ENCODE measurements at regions not wholly inside any gene's neighbourhood (a gene's known extent, or its start where the extent isn't known, plus 50 kb on each side); places are given as distances from the start of the nearest gene placed in this dataset.
"Not testable (repeated sequence)": the region's sequence is repeated elsewhere in the genome, so short reads cannot be mapped to it uniquely, and the experiment has no call there.

DNA sequence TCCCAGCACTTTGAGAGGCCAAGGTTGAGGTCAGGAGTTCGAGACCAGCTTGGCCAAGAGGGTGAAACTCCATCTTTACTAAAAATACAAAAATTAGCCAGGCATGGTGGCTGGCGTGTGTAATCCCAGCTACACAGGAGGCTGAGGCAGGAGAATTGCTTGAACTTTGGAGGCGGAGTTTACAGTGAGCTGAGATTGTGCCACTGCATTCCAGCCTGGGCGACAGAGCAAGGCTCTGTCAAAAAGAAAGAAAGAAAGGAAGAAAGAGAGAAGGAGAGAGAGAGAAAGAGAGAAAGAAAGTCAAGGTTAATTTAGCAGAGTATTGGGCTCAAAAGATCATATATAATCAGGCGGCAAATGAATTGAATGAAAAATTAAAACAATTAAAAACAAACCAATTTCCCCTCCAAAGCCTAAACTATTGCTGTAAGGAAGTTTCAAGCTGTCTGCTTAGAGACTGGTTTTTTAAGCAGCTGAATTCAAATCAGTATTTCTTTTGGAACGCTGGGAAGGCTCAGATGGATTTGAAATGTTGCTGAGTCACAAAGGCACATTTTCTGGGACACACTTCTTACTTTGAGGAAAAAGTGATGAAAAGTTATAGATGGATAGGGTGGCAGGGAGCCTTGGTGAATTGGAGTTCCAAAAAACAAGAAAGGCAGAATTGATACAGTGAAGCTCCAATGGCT lies 81.3 kb upstream of the BHLHE40 start:
- no peak for DNase-seq

DNA sequence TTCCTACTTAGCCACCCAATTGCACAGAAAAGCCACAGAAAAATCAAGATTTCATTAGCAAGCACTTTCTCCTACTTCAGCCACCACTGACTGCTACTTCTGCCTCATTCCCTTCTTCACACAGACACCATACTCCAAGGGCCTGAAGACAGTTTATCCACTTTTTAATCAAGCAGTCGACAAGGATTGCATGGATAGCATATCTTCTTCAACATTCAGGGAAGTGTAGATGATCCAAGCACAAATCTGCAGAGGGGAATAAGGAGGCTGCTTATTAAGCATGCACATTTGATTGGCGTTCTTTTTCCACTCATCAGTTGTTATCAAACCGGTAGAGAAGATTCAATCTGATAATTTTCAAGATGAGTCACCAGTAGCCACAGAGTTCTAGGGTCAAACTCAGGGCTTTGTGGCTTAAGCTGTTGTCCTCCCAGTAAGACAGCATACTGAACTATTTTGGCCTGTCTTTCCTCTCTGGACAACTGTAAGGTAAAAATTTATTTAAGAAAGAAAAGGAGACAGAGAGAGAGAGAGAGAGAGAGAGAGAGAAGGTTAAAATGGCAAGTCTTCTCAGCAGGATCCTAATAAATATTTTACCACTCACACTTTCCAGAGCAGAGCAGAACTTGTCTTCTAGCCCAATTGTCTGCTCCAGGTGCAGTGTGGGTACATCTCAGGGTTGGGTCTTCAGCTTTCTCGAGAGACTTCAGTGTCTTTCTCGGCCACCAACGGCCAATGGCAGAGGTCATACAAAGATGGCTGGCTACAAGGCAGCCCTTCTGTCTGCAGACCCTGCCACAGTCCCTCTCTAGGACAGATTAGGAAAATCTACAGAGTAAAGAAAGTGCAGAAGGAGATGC lies 80.6 kb upstream of the BHLHE40 start:
- no peak for DNase-seq

DNA sequence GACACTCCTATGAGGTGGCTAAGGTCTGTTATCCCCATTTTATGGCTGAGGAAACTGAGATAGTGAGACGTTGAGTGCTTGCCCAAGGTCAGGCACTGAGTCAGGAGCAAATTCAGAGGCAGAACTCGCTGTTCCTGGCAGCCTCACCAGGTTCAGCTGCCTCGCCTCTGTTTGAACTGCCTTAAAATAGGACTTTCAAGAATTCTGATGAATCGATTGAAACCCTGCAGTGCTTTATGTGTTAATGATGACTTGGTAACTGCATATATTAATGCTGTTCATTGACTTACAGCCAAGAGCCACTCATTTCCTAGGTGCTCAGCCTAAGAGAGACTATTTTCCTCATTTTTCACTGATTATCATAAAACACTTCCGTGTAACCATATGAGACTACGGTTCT lies 79.5 kb upstream of the BHLHE40 start:
- no peak for DNase-seq

DNA sequence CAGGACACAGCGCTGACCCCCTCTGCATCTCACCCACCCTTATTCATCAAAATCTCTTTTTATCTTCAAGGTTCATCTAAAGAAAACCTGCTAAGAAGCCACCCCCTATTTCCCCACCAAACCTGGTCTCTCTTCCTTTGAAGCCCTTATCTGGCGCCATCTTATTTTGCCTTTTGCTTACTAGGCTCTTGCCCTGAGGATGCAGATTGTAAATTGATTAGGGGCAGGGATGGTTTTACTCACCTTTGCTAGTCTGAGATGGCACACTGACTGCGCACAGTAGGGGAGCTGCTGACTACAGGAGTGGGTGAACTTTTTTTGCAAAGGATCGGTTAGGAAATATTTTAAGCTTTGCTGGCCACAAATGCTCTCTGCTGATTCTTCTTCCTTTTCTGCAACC lies 78.9 kb upstream of the BHLHE40 start:
- DNase-seq, result no peak

DNA sequence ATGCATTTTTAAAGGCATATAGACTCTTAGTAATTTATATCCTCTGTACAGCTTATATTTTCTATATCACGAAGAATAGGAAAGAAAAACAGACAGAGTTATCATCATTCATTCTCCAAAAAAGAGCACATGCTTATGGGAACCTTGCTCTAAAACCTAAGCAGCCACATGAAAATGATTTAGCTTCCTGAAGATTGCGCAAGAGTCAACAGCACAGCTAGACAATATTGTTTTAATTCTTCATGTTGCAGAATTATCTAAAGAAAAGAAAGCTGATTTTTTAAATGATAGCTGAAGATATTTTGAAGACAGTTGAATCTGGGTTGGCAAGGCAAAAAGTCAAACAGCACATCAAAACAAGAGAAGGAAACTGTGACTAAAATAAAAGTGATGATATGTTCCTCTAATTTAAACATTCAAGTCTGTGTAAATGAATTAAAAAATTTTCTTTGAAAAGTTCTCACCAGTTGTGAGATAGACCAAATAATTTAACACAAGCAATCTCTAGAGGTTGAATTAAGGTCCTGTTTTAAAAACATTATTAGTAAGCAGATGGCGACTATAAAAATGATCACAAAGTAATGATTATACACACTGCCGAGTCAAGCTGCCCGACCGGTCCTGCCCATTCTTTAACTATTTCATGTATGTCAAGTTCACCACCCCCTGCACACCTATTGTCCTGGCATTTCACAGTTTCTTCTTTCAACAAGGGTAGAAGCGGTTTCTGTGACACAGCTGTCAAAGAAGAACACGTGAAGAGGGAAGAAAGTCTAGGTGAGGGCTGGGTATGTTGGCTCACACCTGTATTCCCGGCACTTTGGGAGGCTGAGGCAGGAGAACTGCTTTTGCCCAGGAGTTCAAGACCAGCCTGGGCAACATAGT lies 74.2 kb upstream of the BHLHE40 start:
- DNase-seq, result no peak

DNA sequence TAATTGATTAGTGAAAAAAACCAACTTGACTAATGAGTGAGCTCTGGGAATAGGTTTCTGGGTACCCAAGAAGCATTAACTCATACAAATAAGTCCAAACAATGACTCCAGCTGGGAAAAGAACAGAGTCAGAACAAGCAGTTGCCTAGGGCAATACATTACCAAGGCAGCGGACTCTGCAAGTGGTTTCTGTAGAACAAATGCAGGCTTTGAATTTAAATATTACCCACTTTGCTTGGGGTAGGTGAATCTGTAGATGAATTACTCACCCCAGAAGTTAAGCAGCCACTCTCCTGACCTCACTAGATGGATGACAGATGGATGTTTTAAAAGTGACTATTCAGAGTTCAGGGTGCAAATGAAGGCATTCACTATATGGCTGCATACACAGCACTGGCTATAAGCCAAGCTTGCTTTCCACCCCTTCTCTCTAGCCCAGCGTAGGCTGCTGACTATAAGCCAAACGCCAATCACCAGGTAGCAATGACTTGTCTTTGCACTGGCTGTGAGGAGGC lies 73.1 kb upstream of the BHLHE40 start:
- DNase-seq, result no peak

DNA sequence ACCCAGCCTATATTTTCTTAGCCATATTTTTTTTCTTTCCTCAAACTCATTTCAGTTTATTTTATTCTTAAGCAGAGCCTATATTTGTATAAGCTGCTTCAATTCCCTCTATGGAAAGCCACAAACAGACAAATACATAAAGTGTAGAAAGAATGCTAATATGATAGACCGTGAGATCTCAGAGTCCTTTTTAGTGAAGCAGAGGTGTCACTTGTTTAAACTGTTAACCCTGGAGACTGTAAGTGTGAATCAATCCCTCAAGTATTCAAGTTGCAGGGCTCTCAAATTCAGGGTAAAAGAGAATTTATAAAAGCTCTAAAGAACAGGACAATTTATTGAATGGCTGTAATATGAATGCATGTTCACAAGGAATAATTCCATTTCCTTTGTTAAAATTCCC lies 72.2 kb upstream of the BHLHE40 start:
- DNase-seq, result no peak

DNA sequence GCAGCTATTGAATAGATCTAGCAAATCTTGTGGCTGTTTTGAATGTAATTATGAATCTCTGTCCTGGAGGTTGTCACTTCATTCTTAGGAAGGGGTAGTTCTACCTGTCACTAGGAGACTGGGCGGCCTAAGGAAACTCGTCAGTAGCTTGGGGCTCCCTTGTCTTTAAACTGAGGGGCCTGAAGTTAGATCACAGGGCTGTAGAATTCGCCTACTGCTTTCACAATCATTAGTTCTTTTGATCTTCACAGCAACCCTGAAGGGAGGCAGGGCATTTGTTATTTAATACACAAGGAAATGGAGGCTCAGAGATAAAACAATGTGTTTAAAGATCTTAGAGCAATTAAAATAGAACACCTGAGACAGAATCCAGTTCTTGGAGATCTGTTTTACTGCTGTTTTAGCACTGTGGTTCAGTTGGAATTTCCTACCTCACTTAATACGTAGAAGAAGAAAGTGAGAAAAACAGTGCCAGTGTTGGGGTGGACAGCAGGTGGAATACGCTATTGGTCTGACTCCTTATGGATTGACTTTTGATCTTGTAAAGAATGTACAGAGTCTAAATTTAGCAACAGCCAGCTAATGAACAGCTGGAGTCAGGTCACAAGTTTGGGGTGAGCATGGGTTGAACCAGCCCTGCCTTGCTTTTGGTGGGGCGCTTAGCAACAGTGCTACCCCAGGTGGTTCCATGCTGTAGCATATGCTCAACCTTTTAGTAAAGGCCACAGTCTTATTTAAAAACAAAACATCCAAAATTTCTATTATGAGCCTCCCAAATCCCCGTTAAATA lies 71.4 kb upstream of the BHLHE40 start:
- DNase-seq, result peak; percentile 20

DNA sequence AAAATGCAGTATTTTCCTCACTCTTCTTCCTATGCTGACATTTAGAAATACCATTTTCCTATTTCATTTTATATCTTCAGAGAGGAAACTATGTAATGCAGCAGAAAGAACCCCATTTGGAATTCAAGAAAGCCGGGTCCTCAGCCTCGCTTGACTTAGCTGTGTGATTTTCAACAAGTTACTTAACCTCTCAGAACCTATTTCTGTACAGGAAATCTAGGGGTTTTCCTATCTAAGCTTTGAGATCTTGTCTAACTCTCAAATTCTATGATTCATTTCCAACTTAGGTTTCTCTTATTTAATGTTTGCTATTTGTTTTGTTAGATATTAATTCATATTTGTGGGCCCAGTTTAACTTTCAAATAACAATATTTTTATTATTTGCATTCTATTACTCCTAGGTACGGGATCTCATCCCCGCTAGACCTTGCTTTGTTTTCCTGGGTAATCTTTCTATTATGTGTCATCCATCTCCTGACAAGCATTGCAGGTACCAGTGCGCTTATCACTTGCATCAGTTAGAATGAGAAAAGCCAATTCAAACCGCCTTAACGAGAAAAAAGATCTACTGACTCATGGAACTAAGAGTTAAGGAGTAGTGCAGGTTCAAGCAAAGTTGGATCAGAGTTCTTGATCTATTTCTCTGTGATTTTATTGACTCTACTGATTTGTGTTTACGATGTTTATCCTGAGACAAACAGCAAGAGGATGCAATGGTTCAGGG lies 70.6 kb upstream of the BHLHE40 start:
- DNase-seq, result no peak

DNA sequence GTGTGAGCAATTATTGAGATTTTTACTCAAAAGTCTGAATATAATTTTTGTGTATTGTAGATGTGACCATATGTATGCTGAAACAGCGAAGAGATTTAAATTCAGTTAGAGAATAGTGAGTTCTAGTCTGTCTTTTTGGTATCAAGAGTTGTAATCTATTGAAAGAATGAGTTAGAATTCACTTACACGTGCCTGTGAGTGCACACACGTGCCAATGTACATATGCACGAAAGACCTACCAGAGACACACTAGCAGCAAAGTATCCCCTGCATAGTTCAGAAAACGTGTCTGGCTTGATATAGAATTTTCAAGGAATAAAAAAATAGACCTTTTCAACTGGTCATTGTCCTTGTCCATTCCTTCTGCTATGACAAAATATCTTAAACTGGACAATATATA lies 64.8 kb upstream of the BHLHE40 start:
- DNase-seq, result no peak

DNA sequence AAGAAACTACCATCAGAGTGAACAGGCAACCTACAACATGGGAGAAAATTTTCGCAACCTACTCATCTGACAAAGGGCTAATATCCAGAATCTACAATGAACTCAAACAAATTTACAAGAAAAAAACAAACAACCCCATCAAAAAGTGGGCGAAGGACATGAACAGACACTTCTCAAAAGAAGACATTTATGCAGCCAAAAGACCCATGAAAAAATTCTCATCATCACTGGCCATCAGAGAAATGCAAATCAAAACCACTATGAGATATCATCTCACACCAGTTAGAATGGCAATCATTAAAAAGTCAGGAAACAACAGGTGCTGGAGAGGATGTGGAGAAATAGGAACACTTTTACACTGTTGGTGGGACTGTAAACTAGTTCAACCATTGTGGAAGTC lies 57.6 kb upstream of the BHLHE40 start:
- DNase-seq, result not testable (repeated sequence)

DNA sequence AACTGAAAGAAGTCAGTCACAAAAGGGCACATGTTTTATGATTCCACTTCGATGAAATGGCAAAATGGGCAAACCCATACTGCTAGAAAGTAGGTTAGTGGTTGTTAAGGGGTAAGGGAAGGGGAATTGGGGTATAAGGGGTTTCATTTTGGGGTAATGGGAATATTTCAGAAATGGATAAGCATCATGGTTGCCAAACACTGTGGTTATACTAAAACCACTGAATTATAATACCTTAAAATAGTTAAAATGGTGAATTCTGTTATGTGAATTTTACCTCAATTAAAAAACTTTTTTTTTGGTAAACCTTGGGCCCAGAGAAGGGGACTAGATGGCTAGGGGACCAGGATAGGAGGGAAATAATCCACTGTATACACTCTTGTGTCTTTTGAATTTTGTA lies 52.3 kb upstream of the BHLHE40 start:
- no peak for DNase-seq

DNA sequence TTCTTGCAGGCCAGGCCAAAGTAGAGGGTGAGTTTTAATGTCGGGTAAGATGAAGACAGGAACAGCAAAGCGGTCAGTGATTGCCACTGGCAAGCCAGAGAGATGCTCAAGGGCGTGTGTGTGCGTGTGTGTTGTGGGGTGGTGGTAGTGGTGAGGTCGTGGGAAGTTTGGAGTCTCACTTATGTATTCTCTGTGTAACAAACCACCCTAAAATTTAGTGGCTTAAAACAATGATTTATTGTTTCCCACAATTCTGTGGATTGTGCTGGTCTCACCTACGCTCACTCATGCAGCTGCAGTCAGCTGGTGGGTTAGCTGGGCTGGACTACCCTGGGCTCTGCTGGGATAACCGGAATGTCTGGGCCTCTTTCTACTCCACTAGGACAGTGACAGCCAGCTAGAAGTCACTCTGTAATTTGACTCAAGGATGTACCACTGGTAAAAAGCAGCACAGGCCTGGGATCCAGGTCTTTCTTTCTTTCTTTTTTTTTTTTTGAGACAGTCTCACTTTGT lies 50.9 kb upstream of the BHLHE40 start:
- DNase-seq, result no peak

Data from CD4-positive, alpha-beta T cell treated with Interleukin-15 for 1 hour (primary cell).